22Rv1 (cell line): ENCODE measurements at regions not wholly inside any gene's neighbourhood (a gene's known extent, or its start where the extent isn't known, plus 50 kb on each side); places are given as distances from the start of the nearest gene placed in this dataset.

Experiments
- H3K27ac ChIP-seq: fragments of 450-650 bp; 2 replicates; pipeline ENCODE4 v1.5.1; 2017
- ZFX ChIP-seq: fragments of 450-650 bp; IDR thresholded peaks from 2 replicates; pipeline ENCODE4 v1.6.1; 2017; ENCODE audit warnings: antibody characterized with exemption, borderline replicate concordance
- TF ChIP-seq, protein P1 (sequence below): fragments of 450-650 bp; IDR thresholded peaks from 2 replicates; pipeline ENCODE4 v1.5.1; 2017; ENCODE audit warnings: mild to moderate bottlenecking

GRCh38 chr2:7467782-7468447 is 550.7 kb downstream of the RNF144A start:
- no peak for TF ChIP-seq ZFX
- TF ChIP-seq, protein P1, sequence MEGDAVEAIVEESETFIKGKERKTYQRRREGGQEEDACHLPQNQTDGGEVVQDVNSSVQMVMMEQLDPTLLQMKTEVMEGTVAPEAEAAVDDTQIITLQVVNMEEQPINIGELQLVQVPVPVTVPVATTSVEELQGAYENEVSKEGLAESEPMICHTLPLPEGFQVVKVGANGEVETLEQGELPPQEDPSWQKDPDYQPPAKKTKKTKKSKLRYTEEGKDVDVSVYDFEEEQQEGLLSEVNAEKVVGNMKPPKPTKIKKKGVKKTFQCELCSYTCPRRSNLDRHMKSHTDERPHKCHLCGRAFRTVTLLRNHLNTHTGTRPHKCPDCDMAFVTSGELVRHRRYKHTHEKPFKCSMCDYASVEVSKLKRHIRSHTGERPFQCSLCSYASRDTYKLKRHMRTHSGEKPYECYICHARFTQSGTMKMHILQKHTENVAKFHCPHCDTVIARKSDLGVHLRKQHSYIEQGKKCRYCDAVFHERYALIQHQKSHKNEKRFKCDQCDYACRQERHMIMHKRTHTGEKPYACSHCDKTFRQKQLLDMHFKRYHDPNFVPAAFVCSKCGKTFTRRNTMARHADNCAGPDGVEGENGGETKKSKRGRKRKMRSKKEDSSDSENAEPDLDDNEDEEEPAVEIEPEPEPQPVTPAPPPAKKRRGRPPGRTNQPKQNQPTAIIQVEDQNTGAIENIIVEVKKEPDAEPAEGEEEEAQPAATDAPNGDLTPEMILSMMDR, result no peak
- H3K27ac ChIP-seq, result no peak overlapping the region

- H3K27ac ChIP-seq, result no peak overlapping the region
- TF ChIP-seq ZFX, result no peak
- TF ChIP-seq, protein P1, result no peak
These were observed 551.2 kb downstream of the RNF144A start for GRCh38 chr2:7468448-7468828.

GRCh38 chr2:7468955-7469354 is 551.7 kb downstream of the RNF144A start:
- H3K27ac ChIP-seq, result no peak overlapping the region
- TF ChIP-seq ZFX, result no peak
- TF ChIP-seq, protein P1, result no peak

DNA sequence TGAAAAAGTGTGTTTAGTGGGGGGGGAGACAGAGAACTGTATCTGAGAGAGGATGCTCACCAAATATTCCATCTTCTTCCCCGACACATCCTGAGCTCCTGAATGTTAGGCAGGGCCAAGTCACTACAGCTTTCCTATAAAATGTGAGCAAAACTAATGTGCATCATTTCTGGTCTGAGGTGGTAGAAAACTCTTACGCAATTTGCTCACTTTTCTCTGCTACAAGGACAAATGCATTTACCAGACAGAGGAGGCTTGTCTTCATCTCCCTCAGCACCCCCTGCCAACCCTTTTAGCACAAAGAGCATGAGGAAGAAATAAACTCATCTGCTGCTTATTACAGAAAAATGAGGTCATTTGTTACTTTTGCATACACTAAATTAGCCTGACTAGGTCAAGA is 554.0 kb downstream of the RNF144A start:
- TF ChIP-seq ZFX, result no peak
- TF ChIP-seq, protein P1, result no peak

GRCh38 chr2:7472465-7472864 is 555.3 kb downstream of the RNF144A start:
- no peak overlapping the region for H3K27ac ChIP-seq
- no peak for TF ChIP-seq ZFX
- TF ChIP-seq, protein P1, result no peak

More for the DNA sequence above, 554.0 kb downstream of the RNF144A start:
- no peak overlapping the region for H3K27ac ChIP-seq

- H3K27ac ChIP-seq, result no peak overlapping the region
- TF ChIP-seq, protein P1, result no peak
- TF ChIP-seq ZFX, result no peak
These were observed 556.0 kb downstream of the RNF144A start for GRCh38 chr2:7473135-7473771.

DNA sequence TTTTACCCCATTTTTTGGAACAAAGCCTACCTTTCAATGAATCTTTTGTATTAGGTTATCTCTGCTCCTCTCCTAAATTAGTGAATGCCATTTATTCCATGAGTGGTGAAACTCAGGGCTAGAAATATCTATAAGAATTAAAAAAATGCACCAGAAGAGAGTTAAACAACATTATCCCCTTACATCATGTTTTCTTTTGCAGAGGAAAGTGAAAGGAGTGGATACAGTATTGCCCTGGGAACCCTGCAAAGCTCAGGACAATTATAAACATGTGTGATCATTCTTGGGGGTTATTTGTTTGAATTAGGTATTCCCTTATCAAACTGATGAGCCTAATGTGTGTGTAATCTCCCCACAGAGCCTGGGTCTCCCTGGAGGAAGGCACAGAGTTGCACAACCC is 559.2 kb downstream of the RNF144A start:
- TF ChIP-seq ZFX, result no peak
- TF ChIP-seq, protein P1, result no peak

More for the DNA sequence above, 559.2 kb downstream of the RNF144A start:
- H3K27ac ChIP-seq, result no peak overlapping the region
